Uterus (tissue), 2 donors: ENCODE measurements at regions not wholly inside any gene's neighbourhood (a gene's known extent, or its start where the extent isn't known, plus 50 kb on each side); places are given as distances from the start of the nearest gene placed in this dataset.

Experiments used
- POLR2A ChIP-seq, 2 donors: fragments of 450-650 bp; IDR thresholded peaks; one replicate each; pipeline ENCODE4 v1.6.1; 2016; ENCODE audit warnings: antibody characterized with exemption in 2 of 2, mild to moderate bottlenecking in 1 of 2, moderate library complexity in 1 of 2
- TF ChIP-seq, protein P1 (sequence below), 4 experiments: fragments of 200-600 bp in 2 of 4; fragments of 450-650 bp in 2 of 4; sonication (generic) in 2 of 4; IDR thresholded peaks; one replicate each; pipeline ENCODE4 v1.5.1; 2016 to 2019; ENCODE audit warnings: antibody characterized with exemption in 4 of 4, mild to moderate bottlenecking in 2 of 4, moderate library complexity in 1 of 4

DNA sequence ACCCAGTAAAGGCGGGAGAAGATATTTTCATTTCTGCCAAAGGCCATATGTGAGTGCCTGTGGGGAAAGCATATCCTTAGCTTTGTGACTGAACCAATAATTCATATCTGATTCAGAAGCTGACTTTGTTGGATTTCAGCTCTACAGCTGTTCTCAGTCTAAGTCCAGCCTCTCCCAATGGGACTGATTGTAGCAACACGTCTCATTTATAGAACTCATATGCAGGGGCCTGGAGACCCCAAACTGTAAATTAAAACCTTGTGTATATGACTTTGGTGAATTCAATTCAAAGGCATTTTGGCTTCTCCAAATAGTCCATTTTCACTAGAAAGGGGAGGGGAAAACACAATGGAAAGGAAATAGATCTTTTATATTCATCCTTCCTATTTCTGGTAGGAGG lies 250.4 kb upstream of the SORL1-AS1 start:
- TF ChIP-seq, protein P1, sequence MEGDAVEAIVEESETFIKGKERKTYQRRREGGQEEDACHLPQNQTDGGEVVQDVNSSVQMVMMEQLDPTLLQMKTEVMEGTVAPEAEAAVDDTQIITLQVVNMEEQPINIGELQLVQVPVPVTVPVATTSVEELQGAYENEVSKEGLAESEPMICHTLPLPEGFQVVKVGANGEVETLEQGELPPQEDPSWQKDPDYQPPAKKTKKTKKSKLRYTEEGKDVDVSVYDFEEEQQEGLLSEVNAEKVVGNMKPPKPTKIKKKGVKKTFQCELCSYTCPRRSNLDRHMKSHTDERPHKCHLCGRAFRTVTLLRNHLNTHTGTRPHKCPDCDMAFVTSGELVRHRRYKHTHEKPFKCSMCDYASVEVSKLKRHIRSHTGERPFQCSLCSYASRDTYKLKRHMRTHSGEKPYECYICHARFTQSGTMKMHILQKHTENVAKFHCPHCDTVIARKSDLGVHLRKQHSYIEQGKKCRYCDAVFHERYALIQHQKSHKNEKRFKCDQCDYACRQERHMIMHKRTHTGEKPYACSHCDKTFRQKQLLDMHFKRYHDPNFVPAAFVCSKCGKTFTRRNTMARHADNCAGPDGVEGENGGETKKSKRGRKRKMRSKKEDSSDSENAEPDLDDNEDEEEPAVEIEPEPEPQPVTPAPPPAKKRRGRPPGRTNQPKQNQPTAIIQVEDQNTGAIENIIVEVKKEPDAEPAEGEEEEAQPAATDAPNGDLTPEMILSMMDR (IDR thresholded peaks at IDR 0.05) = no peak
- TF ChIP-seq POLR2A (IDR thresholded peaks at IDR 0.05) = no peak
